ACHN (cell line): ENCODE measurements at regions not wholly inside any gene's neighbourhood (a gene's known extent, or its start where the extent isn't known, plus 50 kb on each side); places are given as distances from the start of the nearest gene placed in this dataset.

Source experiments
- DNase-seq: peaks from one replicate; pipeline ENCODE4 v3.0.0-alpha.2; 2015
- in situ Hi-C: cut with HindIII; loops from 2 replicates; pipeline ENCODE4 v1.10.0; 2017; ENCODE audit warnings: low sequenced_read_pairs, low pct_ligation_motif_present, low pct_unique_long_range_greater_than_20kb

DNA sequence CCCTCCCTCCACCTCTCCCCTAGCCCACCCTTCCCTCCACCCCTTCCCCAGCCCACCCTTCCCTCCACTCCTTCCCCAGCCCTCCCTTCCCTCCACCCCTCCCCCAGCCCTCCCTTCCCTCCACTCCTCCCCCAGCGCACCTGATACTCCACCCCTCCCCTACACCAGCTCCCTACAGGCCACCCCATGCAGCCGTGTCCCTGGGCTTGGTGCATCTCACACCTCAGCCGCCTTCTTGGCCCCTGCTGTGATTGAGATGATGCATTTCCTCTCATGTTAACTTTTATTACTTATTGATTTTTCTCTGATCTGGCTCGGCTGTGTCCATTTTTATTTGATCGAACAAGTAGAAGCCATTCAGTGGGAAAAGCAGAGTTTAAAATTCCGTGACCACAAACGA lies 243.8 kb downstream of the MATN1 start:
- in situ Hi-C loops: no loop called here
- DNase-seq: no peak

DNA sequence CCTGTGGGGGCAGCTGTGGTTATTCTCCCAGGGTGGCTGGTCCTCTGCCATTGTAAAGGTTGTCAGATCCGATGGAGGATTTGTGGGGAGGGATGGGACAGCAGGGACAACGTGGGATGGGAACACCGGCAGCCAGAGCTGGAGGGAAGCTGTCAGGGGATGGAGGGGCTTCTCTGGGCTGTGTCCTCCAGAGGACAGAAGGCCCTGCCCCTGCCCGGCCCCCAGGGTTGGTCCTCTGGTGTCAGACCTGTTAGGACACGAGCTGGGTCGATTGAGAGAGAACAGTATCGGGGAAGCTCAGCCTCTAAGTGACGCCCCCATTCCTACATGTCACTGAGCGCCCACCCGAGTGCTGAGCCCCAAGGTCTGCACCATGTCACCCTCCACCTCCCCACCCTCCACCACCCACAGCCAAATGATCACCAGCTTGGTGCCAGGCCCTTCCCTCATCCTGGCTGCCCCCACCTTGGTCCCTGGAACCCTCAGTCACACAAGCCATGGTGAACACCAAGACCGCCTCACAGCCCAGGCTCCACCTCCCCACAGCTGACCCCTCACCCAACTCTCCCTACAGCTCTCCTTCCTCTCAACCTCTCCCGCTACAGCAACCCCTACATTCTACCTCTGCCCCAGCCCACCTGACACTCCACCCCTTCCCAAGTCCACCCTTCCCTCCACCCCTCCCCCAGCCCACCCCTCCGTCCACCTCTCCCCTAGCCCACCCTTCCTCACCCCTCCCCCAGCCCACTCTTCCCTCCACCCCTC lies 244.4 kb downstream of the MATN1 start:
- DNase-seq: no peak
- in situ Hi-C loops: no loop called here

DNA sequence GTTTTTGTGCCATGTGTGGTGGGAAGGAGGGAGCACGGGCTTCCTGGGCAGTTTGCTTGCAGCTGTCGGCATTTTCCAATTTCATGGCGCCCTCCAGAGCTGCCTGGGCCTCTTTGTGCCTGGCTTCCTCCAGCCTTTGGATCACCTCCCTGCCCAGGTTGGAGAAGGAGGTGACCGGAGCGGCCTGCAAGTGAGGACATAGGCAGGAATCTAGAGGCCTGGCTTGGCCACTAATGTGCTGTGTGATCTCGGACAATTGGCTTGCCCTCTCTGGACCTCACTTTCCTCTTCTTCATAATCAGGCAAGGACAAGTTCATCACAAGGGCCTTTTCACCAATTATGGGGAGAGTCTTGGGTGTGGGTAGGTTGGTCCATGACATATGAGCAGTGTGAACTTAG lies 245.1 kb downstream of the MATN1 start:
- no peak for DNase-seq
- in situ Hi-C loops: no loop called here

- DNase-seq: no peak
- in situ Hi-C loops: no loop called here
Observed at GRCh38 chr1:30477588-30477987, 245.8 kb downstream of the MATN1 start.

- no peak for DNase-seq
Observed at GRCh38 chr1:30476911-30477459, 246.4 kb downstream of the MATN1 start.

GRCh38 chr1:30476476-30476875 lies 246.9 kb downstream of the MATN1 start:
- in situ Hi-C loops: no loop called here
- no peak for DNase-seq

More at GRCh38 chr1:30476911-30477459, 246.4 kb downstream of the MATN1 start:
- in situ Hi-C loops: no loop called here

DNA sequence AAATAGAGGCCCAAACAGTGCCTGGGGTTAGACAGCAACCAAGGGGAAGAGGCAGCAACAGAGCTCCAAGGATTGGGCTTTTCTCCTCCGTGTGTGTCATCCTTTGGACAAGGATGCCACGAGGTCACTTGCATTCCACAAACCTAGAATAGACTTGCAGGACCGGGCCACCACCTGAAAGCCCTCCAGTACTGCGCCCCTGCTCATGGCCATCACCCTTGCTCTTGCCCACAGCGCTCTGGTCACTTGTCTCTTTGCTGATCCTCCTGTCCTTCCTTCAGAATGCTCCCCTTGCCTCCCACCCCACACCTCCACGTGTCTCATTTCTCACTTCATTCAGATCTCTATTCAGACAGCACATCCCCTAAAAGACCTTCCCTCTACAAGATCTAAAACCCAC lies 247.4 kb downstream of the MATN1 start:
- in situ Hi-C loops: no loop called here
- DNase-seq: no peak

GRCh38 chr1:30475201-30475600 lies 248.2 kb downstream of the MATN1 start:
- in situ Hi-C loops: no loop called here

DNA sequence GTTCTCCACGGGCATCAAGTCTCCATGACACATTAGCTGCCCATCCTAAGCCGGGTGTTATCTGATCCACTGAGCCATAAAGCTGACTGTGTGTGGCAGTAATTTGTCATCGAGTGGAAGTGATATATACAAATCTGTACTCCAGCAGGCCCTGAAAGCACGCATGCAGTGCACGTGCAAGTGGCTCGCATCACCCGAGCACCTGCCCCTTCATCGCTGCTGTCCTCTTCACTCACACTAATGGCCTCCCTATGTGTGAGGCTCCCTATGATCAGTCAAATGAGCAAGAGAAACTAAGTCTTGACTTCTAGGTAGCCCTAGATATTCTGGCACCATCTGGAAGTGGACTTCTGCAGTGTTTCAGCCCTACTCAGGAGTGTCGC lies 248.6 kb downstream of the MATN1 start:
- DNase-seq: no peak
- in situ Hi-C loops: no loop called here

More at GRCh38 chr1:30475201-30475600, 248.2 kb downstream of the MATN1 start:
- no peak for DNase-seq

GRCh38 chr1:30473922-30474817 lies 249.2 kb downstream of the MATN1 start:
- in situ Hi-C loops: no loop called here
- no peak for DNase-seq

DNA sequence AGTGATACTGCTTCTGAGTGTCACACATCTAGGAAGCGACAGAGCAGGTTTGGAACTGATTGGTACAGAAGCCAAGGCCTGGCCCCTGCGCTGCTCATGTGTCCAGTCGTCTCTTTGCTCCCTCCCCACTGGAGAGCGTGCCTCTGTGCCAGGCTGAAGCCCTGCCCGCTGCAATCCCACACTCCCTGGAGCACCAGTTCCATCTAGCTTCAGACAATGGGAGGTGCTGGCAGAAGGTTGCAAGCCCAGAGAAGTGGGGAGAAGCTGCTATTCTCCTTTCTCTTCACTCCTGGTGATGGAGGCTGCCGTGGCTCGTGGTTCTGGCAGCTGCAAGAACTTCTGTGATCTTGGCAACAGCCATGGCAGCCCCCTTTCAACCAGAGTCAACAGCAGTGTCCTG lies 250.9 kb downstream of the MATN1 start:
- in situ Hi-C loops: no loop called here
- DNase-seq: no peak

- in situ Hi-C loops: no loop called here
- DNase-seq: no peak
Observed at GRCh38 chr1:30472009-30472408, 251.4 kb downstream of the MATN1 start.

GRCh38 chr1:30471307-30471706 lies 252.1 kb downstream of the MATN1 start:
- no peak for DNase-seq
- in situ Hi-C loops: no loop called here

DNA sequence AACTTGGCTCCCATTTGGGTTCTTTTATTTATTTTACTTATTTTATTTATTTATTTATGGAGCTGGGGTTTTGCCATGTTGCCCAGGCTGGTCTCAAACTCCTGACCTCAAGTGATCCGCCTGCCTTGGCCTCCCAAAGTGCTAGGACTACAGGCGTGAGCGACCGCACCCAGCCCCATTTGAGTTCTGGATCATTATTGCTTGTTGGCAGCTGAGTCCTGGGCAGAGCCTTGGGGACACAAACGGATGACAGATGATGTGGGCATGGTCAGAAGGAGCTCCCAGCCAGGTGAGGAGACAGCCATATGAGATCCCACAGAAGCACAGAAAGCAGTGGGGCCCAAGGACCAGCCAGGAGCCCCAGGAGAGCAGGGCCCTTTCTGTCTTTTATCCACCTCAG lies 254.0 kb downstream of the MATN1 start:
- DNase-seq: no peak
- in situ Hi-C loops: no loop called here

- no peak for DNase-seq
- in situ Hi-C loops: no loop called here
Observed at GRCh38 chr1:30467101-30467500, 256.3 kb downstream of the MATN1 start.

DNA sequence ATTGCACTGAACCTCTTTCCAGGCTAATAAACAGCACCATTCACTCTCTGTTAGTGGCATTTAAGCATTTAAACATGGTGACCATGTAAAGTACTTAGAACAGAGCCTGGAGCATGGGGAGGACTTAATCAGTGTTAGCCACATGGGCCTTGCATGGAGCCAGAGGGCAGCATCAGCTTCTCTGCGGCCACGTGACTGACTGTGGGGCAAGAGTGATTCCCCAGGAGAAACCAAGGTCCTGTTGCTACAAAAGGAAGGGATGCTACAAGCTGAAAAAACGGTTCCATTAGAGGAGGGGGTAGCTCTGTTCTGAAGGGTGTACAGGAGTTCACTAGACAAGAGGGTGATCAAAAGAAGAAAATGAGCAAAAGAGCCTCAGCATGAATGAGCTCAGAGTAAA lies 256.8 kb downstream of the MATN1 start:
- DNase-seq: no peak
- in situ Hi-C loops: no loop called here

GRCh38 chr1:30466026-30466425 lies 257.4 kb downstream of the MATN1 start:
- in situ Hi-C loops: no loop called here
- DNase-seq: no peak

- in situ Hi-C loops: no loop called here
- no peak for DNase-seq
Observed at GRCh38 chr1:30465096-30465495, 258.3 kb downstream of the MATN1 start.

DNA sequence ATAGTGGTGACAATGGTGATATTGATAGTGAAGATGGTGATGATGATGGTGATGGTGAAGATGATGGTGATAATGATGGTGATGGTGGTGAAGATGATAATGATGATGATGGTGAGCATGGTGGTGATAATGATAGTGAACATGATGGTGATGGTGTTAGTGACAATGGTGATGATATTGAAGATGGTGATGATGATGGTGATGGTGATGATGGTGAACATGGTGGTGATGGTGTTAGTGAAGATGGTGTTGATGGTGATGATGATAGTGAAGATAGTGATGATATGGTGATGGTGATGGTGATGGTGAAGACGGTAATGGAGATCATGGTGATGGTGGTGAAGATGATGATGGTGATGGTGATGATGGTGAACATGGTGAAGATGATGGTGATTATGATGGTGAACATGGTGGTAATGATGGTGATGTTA lies 259.2 kb downstream of the MATN1 start:
- no peak for DNase-seq
- in situ Hi-C loops: no loop called here
